Left ventricle myocardium superior (tissue), 1 donor: ENCODE measurements at regions not wholly inside any gene's neighbourhood (a gene's known extent, or its start where the extent isn't known, plus 50 kb on each side); places are given as distances from the start of the nearest gene placed in this dataset.
"Not testable (repeated sequence)": the region's sequence is repeated elsewhere in the genome, so short reads cannot be mapped to it uniquely, and the experiment has no call there.

Experiments
- ATAC-seq: fragments of 200-7000 bp; cut with Tn5 transposase; one replicate; pipeline ENCODE4 v1.9.1; 2020; ENCODE audit warnings: mild to moderate bottlenecking, moderate library complexity
- DNase-seq: peaks from one replicate; pipeline ENCODE4 v3.0.0-alpha.2; 2020
- intact Hi-C: fragments of 100-400 bp; cut with micrococcal nuclease; formaldehyde crosslinking; loops from one replicate; pipeline ENCODE4 v1.11.0; 2022
- donor health status: DM: no; HTN: yes; CAD: no; lungs with severe emphysema.

DNA sequence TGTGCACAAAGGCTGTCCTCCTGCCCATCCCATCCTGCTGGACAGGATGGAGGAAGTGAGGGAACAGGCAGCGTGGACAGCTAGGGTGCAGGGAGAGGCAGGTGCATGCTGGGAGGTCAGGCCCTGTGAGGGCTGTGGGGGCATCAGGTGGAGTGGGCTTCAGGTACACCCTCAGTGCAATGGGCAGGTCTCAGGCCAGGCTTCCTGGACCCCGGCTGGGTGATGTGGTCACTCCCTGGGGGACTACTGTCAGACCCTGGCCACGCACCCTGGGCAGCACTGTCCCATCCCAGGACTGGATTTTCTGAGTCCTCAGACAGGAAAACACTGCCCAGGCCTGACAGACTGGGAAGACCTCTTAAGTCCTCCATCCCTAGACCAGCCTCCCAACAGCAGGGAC lies 239.9 kb downstream of the POTED start:
- ATAC-seq, intact Hi-C loops, DNase-seq: not testable (repeated sequence)

DNA sequence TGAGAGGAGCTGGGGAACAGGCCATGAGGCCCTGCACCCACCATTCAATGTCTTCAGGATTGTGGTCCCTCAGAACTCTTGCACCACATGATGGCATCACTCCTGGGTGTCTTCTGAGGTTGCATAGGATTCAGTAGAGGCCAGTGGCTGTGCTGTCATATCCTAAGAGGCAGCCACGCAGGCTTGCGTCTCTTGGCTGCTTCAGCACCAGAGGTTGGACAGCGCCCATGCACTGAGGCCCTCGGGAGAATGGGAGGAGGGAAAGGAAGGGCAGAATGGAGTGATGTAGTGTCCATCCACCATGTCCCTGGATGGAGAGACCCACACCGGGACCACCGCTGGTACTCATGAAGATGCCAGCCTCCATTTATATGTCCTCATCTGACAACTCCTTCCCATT lies 237.1 kb downstream of the POTED start:
- intact Hi-C loops, ATAC-seq, DNase-seq: not testable (repeated sequence)

DNA sequence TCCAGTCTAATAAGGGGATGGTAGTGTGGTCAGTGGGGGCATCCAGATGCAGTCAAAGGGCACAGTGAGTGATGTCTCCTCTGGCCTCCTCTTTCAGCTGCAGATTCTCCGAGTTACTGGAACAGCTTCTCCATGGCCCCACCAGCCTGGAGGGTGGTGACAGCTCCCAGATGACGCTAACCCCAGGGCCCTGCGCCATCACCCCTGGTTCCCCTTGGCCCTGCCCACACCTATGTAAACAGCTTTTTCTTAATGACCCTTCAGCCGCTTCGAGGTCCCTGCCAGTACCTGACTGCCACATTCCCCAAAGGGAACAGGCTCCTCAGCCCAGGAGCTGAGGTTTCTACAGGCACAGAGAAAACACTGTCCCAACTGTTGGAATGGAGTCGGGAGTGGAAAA lies 235.0 kb downstream of the POTED start:
- ATAC-seq, intact Hi-C loops, DNase-seq: not testable (repeated sequence)

DNA sequence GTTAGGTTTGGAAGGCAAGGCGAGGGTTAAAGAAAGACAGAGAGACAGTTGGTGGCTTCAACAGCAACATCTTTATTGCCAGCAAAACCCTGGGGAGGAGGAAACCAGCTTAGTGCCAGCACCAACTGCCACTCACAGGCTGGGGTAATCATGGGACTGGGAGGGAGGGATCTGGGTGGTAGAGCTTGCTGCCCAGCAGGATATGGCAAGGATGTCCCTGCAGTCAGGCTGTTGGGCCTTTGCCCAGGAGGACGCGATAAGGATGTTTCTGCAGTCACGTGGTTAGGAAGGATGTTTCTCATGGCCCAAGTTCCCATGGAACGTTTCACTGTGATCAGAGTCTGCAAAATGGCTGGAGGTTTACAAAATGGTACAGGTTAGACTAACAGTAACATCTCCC lies 233.5 kb downstream of the POTED start:
- intact Hi-C loops, DNase-seq, ATAC-seq: not testable (repeated sequence)

DNA sequence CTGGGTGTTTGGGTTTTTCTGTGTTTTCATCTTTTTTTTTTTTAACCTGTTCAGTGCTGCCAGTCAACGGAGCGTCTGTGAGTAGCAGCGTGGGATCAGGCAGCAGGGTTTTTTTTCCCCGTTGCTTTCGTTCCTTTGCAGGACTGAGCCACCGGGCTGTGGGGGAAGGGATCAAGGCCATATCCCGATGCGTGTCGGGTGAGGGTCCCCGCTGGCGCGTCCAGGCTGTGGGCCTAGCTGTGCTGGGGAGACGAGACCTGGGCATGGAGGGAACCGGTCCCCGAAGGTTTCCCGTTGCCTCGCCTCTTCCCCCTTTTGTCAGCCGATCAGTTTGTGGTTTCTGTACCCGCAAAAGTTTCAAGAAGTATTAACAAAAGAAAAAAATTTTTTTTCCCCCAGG lies 218.1 kb downstream of the POTED start:
- ATAC-seq, intact Hi-C loops, DNase-seq: not testable (repeated sequence)

DNA sequence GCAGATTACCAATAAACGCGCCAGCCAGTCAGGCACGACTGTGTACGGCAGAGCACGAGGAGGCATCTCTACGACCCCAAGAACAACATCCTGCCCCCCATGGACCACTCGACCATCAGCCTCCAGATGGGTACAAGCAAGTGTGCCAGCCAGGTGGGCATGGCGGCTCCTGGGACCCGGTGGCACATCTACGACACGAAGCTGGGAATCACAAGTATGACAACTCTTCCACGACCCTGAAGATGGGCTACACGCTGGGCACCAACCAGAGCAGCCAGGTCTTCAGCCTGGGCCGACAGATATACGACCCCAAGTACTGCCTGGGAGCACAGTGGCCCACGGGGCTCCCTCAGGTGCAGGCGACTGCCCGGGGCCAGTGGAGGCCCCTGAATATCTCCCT lies 217.6 kb downstream of the POTED start:
- intact Hi-C loops: no loop called here
- DNase-seq (no peak), ATAC-seq (no peak)

DNA sequence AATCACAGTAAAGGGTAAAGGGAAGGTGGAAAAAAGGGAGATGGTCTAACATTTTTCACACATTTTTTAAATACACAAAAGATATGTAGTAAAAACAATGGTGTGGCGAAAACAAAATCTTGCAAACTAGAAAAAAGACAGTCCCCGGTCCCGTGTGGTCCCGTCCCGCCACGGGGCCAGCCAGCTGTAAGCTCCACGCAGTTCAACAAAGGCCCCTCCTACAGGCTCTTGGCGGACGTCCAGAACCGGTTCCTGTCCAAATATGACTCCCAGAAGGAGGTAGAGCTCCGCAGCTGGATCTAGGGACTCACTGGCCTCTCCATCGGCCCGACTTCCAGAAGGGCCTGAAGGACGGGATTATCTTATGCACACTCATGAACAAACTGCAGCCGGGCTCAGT lies 216.9 kb downstream of the POTED start:
- ATAC-seq, DNase-seq, intact Hi-C loops: not testable (repeated sequence)

DNA sequence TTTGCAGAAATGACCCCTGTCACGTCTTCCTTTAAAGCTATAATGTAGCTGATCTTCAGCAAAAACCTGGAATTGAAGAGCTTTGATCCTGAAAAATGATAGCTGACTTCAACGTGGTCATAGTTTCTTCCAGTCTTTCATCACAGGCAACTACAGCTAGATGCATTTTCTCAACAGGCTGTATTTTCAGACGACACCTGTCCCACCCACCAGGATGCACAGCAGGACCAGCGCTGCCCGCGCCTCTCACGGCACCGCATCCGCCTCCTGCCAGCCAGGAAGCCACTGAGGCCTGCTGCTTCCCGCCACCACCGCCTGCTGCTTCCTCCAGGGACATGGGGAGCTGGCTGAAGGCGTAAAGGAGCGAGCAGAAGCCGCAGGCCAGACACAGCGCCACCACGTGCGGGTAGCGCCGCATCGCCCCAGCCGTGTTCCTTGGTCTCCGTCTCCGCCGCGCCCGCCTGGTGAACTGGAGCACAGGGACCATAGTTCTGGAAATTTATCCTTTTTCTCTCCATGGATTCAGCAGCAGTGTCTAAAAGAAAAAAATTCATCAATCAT lies 215.7 kb downstream of the POTED start:
- DNase-seq, ATAC-seq, intact Hi-C loops: not testable (repeated sequence)

DNA sequence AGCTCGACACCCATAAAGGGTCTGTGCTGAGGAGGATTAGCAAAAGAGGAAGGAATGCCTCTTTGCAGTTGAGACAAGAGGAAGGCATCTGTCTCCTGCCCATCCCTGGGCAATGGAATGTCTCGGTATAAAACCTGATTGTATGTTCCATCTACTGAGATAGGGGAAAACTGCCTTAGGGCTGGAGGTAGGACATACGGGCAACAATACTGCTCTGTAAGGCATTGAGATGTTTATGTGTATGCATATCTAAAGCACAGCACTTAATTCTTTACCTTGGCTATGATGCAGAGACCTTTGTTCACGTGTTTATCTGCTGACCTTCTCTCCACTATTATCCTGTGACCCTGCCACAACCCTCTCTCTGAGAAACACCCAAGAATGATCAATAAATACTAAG lies 210.7 kb downstream of the POTED start:
- intact Hi-C loops, DNase-seq, ATAC-seq: not testable (repeated sequence)

DNA sequence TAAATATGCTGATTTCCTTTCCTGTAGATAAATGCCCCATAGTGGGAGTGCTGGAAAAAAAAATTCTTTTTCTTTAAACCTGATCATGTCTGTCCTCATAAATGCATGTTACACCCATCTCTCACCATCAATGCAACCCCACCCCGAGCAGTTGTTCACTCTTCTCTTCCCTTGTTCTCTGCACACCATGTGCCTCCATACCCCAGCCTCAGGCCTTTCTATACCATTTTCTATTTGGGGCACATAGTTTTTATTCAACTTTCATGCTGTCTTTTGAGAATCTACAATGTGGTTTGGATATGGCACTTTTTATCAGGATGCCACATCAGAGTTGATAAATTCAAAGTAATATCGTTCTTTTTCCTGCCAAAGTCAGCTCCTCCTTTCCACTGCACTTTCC lies 202.6 kb downstream of the POTED start:
- ATAC-seq, DNase-seq, intact Hi-C loops: not testable (repeated sequence)

DNA sequence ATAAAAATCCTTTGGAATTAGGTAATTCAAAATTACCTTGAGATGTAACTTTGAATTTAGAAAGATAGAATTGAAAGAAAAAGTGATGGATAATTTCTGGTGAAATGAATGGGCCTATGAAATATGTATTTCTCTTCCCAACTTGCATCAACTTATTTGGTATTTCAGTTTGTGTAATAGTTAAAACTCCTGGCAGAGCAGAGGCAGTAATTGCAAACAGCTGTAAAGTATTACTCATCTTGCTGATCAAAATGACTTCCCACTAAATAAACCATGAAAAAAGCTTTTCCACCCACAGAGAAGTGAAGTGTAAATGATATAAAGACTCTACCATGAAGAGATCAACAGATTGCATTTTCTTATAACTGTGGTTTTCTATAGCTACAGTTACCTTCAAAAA lies 201.0 kb downstream of the POTED start:
- ATAC-seq, DNase-seq, intact Hi-C loops: not testable (repeated sequence)

DNA sequence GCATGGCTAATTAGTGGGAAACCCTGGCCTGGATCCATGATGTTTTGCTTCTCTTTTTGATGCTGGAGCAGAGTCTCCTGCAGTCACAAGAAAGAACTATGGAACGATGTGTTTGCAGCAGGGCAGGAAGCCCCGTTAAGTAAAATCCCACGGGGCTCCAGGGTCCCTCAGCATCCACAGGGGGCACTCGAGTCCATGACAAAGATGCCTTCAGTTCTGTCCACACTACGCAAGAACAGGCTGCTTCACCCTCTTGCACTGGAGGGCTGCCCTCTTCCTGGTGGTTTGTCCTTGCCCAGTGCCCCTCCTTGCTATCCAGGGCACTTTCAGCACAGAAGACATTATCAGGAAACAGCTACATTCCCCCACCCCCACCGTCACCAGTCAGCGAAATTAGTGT lies 196.9 kb downstream of the POTED start:
- intact Hi-C loops, ATAC-seq, DNase-seq: not testable (repeated sequence)

DNA sequence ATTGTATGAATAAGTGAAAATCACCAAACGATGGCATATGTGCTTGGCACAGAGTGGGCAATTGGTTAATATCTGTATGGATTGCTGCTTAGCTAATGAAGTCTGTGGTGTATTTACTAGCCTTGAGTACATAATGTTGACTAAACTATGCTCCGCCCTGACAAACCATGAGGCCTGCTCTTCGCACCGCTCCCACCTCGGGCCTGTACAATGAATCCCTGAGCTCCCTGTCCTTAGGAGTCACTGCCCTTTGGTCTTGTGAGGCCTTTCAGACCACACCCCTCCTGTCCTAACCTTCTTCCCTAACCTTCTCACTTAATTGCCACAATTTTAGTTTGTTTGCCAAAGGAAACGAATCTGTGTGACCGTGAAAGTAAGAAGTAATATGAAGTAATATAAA lies 193.2 kb downstream of the POTED start:
- intact Hi-C loops, ATAC-seq, DNase-seq: not testable (repeated sequence)
